GM11168 (cell line): ENCODE measurements at regions not wholly inside any gene's neighbourhood (a gene's known extent, or its start where the extent isn't known, plus 50 kb on each side); places are given as distances from the start of the nearest gene placed in this dataset.

Experiments
- in situ Hi-C: fragments of 300-500 bp; cut with MboI; formaldehyde crosslinking; loops from one replicate; pipeline ENCODE4 v1.12.0; 2022; ENCODE audit warnings: low sequenced_read_pairs; ENCODE audit not compliant: unreplicated experiment

DNA sequence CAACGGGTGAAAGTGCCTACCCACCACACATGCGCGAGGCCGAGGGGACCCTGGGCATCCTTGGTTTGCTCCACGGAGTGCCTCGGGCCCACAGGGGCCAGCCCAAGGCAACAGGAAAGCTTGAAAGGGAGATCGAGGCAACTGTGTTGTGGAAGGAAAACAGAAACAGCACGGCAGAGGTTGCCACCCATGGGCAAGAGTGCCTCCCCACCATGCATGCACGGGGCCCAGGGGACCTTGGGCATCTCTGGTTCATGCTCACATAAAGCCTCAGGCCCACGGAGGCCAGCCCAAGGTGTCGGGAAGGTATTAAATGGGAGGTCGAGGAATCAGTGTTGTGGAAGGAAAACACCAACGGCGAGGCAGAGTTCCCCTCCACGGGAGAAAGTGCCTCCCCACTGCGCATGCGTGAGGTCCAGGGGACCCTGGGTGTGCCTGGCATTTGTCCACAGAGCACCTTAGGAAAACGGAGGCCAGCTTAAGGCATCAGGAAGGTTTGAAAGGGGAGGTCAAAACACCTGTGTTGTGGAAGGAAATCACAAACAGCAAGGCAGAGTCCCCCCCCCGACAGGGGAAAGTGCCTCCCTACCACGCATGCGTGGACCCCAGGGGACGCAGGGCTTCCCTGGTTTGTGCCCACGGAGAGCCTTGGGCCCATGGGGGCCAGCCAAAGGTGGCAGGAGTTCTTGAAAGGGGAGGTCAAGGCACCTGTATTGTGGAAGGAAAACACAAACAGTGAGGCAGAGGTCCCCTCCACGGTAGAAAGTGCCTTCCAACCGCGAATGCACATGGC lies 367.3 kb downstream of the ALG10 start:
- in situ Hi-C loops: no loop called here

DNA sequence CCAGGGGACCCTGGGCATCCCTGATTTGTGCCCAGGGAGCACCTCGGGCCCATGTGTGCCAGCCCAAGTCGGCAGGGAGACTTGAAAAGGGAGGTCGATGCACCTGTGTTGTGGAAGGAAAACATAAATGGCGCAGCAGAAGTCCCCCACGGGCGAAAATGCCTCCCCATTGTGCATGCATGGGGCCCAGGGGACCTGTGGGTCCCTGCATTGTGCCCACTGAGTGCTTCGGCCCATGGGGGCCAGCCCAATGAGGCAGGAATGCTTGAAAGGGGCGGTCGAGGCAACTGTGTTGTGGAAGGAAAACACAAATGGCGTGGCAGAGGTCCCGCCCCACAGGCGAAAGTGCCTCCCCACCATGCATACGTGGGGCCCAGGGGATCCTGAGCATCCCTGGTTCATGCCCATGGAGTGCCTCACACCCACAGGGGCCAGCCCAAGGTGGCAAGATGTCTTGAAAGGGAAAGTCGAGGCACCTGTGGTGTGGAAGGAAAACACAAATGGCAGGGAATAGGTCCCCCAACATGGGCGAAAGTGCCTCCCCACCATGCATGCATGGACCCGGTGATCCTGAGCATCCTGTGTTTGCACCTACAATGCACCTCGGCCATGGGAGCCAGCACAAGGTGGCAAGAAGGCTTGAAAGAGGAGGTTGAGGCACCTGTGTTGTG lies 368.0 kb downstream of the ALG10 start:
- in situ Hi-C loops: no loop called here

DNA sequence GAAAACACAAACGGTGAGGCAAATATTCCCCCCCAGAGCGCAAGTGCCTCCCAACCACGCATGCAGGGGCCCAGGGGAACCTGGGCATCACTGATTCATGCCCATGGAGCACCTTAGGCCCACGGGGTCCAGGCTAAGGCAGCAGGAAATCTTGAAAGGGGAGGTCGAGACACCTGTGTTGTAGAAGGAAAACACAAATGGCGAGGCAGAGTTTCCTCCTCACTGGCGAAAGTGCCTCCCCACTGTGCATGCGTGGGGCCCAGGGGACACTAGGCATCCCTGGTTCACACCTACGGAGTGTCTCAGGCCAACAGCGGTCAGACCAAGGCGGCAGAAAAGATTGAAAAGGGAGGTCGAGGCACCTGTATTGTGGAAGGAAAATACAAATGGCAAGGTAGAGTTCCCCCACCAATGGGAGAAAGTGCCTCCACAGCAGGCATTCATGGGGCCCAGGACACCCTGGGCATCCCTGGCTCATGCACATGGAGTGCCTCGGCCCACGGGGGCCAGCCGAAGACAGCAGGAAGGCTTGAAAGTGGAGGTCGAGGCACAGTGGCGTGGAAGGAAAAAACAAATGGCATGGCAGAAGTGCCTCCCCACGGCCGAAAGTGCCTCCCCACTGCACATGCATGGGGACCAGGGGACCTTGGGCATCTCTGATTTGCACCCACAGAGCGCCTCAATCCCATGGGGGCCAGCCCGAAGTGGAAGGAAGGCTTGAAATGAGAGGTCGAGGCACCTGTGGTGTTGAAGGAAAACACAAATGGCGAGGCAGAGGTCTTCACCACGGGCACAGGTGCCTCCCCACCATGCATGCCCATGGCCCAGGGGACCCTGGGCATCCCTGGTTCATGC lies 368.8 kb downstream of the ALG10 start:
- in situ Hi-C loops: no loop called here

DNA sequence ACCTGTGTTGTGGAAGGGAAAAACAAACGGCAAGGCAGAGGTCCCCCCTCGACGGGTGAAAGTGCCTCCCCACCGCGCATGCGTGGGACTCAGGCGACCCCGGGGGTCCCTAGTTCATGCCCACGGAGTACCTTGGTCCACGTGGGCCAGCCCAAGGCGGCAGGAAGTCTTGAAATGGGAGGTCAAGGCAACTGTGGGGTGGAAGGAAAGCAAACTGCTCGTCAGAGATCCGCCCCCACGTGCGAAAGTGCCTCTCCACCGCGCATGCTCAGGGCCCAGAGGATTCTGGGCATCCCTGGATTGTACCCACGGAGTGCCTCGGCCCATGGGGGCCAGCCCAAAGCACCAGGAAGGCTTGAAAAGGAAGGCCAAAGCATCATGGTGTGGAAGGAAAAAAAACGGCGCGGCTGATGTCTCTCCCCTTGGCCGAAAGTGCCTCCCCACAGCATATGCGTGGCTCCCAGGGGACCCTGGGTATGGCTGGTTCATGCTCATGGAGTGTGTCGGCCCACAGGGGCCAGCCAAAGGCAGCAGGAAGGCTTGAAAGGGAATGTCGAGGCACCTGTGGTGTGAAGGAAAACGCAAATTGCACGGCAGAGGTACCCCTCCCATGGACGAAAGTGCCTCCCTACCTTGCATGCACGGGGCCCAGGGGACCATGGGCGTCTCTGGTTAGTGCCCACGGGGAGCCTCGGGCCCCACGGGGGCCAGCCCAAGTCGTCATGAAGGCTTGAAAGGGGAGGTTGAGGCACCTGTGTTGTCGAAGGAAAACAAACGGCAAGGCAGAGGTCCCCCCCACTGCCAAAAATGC lies 369.7 kb downstream of the ALG10 start:
- in situ Hi-C loops: no loop called here

DNA sequence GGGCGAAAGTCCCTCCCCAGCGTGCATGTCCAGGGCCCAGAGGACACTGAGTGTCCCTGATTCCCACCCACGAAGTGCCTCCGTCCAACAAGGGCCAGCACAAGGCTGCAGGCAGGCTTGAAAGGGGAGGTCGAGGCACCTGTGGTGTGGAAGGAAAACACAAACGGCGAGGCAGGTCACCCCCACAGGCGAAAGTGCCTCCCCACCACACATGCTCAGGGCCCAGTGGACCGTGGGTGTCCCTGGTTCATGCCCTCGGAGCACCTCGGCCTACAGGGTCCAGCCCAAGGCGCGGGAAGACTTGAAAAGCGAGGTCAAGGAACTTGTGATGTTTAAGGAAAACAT lies 370.4 kb downstream of the ALG10 start:
- in situ Hi-C loops: no loop called here

DNA sequence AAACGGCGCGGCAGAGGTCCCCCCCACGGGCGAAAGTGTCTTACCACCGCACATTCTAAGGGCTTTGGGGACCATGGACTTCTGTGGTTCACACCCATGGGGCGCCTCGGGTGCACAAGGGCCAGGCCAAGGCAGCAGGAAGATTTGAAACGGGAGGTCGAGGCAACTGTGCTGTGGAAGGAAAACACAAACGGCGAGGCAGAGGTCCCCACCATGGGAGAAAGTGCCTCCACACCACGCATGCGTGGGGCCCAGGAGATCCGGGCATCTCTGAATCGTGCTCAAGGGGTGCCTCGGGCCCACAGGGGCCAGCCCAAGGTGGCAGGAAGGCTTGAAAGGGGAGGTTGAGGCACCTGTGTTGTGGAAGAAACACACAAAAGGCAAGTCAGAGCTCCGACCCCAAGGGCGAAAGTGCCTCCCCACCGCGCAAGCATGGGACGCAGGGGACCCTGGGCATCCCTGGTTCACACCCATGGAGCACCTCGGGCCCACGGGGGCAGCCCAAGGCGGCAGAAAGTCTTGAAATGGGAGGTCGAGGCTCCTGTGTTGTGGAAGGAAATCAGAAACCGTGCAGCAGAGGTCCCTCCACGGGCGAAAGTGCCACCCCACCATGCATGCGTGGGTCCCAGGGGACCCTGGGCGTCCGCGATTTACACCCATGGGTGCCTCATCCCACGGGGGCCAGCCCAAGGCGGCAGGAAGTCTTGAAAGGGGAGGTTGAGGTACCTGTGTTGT lies 371.0 kb downstream of the ALG10 start:
- in situ Hi-C loops: no loop called here

DNA sequence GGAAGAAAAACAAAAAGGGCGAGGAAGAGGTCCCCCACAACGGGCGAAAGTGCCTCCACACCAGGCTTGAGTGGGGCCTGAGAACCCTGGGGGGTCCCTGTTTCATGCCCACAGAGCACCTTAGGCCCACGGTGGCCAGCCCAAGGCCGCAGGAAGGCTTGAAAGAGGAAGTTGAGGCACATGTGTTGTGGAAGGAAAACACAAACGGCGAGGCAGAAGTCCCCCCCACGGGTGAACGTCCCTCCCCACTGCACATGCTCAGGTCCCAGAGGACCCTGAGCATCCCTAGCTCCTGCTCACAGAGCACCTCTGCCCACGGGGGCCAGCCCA lies 371.5 kb downstream of the ALG10 start:
- in situ Hi-C loops: no loop called here

DNA sequence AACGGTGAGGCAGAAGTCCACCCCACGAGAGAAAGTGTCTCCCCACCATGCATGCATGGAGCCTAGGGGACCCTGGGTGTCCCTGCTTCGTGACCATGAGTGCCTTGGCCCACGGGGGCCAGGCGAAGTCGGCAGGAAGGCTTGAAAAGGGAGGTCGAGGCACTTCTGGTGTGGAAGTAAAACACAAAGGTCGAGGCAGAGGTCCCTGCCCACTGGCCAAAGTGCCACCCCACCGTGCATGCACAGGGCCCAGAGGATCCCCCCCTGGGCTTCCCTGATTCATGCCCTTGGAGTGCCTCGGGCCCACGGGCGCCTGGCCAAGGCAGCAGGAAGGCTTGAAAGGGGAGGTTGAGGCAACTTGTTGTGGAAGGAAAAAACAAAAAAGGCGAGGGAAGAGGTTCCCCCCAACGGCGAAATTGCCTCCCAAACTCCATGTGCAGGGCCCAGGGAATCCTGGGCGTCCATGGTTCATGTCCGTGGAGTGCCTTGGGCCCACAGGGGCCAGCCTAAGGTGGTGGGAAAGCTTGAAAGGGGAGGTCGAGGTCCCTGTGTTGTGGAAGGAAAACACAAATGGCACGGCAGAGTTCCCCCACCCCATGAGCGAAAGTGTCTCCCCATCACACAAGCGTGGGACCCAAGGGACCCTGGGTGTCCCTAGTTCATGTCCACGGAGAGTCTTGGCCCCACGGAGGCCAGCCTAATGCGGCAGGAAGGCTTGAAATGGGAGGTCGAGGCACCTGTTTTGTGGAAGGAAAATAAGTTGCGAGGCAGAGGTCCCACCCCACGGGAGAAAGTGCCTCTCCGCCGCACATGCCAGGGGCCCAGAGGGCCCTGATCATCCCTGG lies 372.1 kb downstream of the ALG10 start:
- in situ Hi-C loops: loop anchor here (5.0 kb wide), 1 partner anchor 82 kb away; no protein-coding TSS in a partner anchor

DNA sequence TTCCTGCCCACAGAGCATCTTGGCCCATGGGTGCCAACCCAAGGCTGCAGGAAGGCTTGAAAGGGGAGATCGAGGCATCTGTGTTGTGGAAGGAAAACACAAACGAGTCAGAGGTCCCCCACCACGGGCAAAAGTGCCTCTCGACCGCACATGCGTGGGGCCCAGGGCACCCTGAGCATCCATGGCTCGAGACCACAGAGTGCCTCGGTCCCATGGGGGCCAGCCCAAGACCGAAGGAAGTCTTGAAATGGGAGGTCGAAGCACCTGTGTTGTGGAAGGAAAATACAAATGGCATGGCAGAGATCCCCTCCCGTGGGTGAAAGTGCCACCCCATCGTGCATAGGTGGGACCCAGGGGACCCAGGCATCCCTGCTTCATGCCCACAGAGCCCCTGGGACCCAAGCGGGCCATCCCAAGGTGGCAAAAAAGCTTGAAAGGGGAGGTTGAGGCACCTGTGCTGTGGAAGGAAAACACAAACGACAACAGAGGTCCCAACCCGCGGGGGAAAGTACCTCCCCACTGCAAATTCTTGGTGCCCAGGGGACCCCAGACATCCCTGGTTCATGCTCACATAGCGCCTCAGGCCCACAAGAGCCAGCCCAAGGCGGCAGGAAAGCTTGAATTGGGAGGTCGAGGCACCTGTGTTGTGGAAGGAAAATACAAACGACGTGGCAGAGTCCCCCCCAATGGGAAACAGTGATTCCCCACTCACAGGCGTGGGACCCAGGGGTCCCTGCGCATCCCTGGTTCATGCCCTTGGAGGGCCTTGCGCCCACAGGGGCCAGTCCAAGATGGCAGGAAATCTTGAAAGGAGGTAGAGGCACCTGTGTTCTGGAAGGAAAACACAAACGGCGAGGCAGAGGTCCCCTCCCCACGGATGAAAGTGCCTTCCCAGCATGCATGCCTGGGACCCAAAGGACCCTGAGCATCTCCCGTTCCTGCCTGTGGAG lies 373.0 kb downstream of the ALG10 start:
- in situ Hi-C loops: loop anchor here (5.0 kb wide), 1 partner anchor 83 kb away; no protein-coding TSS in a partner anchor

DNA sequence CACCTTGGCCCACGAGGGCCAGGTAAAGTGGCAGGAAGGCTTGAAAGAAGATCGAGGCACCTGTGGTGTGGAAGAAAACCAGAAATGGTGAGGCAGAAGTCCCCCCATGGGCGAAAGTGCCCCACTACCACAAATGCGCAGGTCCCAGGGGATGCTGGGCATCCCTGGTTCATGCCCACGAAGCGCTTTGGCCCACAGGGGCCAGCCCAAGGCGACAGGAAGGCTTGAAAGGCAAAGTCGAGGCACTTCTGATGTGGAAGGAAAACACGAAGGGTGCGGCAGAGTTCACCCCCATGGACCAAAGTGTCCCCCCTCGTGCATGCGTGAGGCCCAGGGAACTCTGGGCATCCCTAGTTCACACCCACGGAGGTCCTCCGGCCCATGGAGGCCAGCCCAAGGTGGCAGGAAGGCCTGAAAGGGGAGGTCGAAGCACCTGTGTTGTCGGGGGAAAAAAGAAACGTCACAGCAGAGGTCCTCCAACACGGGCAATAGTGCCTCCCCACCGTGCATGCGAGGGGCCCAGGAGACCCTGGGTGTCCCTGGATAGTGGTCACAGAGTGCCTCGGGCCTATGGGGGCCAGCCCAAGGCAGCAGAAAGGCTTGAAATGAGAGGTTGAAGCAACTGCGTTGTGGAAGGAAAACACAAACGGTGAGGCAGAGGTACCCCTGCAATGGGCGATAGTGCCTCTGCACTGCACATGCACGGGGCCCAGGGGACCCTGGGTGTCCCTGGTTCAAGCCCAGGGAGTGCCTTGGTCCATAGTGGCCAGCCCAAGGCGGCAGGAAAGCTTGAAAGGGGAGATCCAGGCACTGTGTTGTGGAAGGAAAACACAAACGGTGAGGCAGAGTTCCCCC lies 373.9 kb downstream of the ALG10 start:
- in situ Hi-C loops: loop anchor here (5.0 kb wide), 1 partner anchor 84 kb away; no protein-coding TSS in a partner anchor

DNA sequence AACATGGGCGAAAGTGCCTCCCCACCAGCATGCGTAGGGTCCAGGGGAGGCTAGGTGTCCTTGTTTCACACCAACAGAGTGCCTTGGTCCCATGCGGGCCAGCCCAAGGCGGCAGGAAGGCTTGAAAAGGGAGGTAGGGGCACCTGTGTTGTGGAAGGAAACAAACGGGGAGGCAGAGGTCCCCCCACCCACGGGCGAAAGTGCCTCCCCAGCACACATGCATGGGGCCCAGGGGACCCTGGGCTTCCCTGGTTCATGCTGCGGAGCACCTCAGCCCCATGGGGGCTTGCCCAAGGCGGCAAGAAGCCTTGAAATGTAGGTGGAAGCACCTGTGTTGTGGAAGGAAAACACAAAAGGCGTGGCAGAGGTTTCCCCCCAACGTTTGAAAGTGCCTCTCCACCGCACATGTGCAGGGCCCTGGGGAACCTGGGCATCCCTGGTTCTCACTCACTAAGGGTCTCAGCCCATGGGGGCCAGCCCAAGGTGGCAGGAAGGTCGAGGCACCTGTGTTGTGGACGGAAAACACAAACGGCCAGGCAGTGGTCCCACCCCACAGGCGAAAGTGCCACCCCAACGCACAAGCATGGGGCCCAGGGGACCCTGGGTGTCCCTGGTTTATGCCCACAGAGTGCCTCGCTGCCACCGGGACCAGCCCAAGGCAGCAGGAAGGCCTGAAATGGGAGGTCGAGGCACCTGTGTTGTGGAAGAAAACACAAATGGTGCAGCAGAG lies 374.7 kb downstream of the ALG10 start:
- in situ Hi-C loops: loop anchor here (5.0 kb wide), 1 partner anchor 85 kb away; no protein-coding TSS in a partner anchor

DNA sequence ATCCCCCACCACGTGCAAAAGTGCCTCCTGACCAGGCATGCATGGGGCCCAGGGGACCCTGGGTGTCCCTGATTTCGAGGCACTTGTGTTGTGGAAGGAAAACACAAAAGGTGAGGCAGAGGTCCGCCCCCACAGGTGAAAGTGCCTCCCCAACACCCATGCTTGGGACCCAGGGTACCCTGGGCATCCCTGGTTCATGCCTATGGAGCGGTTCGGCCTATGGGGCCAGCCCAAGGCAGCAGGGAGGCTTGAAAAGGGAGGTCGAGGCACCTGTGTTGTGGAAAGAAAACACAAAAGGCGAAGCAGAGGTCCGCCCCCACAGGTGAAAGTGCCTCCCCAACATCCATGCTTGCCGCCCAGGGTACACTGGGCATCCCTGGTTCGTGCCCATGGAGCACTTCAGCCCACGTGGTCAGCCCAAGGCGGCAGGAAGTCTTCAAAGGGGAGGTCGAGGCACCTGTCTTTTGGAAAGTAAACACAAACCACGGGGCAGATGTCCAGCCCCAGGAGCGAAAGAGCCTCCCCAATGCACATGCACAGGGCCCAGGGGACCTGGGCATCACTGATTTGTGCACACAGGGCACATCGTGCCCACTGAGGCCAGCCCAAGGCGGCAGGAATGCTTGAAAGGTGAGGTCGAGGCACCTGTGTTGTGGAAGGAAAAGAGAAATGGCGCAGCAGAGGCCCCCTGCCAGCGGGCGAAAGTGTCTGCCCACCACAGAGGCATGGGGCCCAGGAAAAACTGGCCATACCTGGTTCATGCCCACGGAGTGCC lies 375.5 kb downstream of the ALG10 start:
- in situ Hi-C loops: loop anchor here (5.0 kb wide), 1 partner anchor 85 kb away; no protein-coding TSS in a partner anchor

DNA sequence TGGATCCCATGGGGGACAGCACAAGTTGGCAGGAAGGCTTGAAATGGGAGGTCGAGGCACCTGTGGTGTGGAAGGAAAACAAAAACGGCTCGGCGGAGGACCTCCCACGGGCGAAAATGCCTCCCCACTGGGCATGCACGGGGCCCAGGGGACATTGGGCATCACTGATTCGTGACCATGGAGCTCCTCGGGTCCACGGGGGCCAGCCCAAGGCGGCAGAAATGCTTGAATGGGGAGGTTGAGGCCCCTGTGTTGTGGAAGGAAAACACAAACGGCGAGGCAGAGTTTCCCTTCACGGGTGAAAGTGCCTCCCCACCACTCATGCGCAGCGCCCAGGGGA lies 376.0 kb downstream of the ALG10 start:
- in situ Hi-C loops: loop anchor here (5.0 kb wide), 1 partner anchor 86 kb away; no protein-coding TSS in a partner anchor

DNA sequence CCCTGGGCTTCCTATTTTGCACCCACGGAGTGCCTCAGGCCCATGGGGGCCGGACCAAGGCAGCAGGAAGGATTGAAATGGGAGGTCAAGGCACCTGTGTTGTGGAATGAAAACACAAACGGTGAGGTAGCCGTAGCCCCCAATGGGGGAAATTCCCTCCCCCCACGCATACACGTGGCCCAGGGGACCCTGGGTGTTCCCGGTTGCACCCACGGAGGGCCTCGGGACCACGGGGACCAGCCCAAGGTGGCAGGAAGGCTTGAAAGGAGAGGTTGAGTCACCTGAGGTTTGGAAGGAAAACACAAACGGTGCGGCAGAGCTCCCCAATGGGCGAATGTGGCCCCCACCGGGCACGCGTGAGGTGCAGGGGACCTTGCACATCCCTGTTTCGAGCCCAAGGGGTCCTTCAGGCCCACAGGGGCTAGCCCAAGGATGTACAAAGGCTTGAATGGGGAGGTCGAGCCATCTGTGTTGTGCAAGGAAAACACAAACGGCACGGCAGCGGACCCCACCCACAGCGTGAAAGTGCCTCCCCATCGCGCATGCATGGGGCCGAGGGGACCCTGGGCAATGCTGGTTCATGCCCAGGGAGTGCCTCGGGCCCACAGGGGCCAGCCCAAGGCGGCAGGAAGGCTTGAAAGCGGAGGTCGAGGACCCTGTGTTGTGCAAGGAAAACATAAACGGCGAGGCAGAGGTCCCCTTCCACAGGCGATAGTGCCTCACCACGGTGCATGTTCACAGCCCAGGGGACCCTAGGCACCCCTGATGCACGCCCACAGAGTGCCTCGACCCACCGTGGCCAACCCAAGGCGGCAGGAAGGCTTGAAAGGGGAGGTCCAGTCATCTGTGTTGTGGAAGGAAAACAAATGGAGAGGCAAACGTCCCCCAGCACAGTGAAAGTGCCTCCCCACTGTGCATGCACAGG lies 376.7 kb downstream of the ALG10 start:
- in situ Hi-C loops: loop anchor here (5.0 kb wide), 1 partner anchor 87 kb away; no protein-coding TSS in a partner anchor
